ENCODE measurements at regions not wholly inside any gene's neighbourhood (a gene's known extent, or its start where the extent isn't known, plus 50 kb on each side); places are given as distances from the start of the nearest gene placed in this dataset.

DNA sequence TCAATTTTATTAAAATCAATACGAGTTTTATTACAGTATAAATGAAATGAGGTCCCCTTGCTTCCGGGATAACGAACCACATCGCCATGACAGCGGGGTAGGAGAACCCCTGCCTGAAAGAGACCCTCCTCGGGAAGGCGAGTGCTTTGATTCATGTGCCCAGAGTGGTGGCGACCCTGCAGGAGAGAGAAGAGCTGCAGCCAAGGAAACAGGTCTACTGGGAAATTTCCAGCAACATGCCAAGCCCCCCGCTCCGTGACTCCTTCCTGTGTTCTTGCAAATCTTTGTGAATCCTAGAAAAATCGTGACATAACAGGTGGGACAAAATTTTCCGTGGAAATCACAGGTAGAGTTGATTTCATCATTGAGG lies 162.5 kb downstream of the WSCD1 start:
- no TSS peak for BruUV-seq (replicated peaks)
- CTCF ChIA-PET = interaction anchor here (0.8 kb wide), 1 partner anchor 161 kb away, joined by 3 read pairs; no protein-coding TSS in a partner anchor

More for the DNA sequence above, 162.5 kb downstream of the WSCD1 start:
- H3K27ac ChIP-seq (ENCODE audit: insufficient read depth, low read depth, low read length) = peak overlapping the region; percentile 72
- dilution Hi-C loops (cut with MboI; ENCODE audit: extremely low pct_ligation_motif_present, low sequenced_read_pairs) (no loop called here), intact Hi-C loops (cut with micrococcal nuclease) (loop anchor here (2.0 to 5.0 kb wide), 2 partner anchors 42 to 55 kb away; no protein-coding TSS in a partner anchor)
- peaks cover 15% of the 10 kb centered on the region for H3K4me1 ChIP-seq (ENCODE audit: control insufficient read depth, extremely low read depth, insufficient read depth, low read length)
- H3K9me3 ChIP-seq (replicated peaks; ENCODE audit: control insufficient read depth, insufficient read depth, low read length) = no peaks in the 10 kb centered on the region
- H3K4me2 ChIP-seq (ENCODE audit: insufficient read depth, low read length) = peak overlapping the region; percentile 59
- no peaks in the 10 kb centered on the region for H3K9me1 ChIP-seq (replicated peaks; ENCODE audit: control insufficient read depth, extremely low read depth, insufficient read depth, low read length)
- no peaks in the 10 kb centered on the region for H3K79me2 ChIP-seq (ENCODE audit: control insufficient read depth, insufficient read depth, low read length)
- no peak overlapping the region for H3K4me3 ChIP-seq (replicated peaks in 1 of 3; ENCODE audit: insufficient read depth in 1 of 3, low read depth in 1 of 3, low read length in 3 of 3)
- H3K27me3 ChIP-seq (ENCODE audit: control insufficient read depth in 2 of 2, insufficient read depth in 2 of 2, low read length in 2 of 2) = no peaks in the 10 kb centered on the region
- no peaks in the 10 kb centered on the region for H4K20me1 ChIP-seq (replicated peaks; ENCODE audit: control insufficient read depth, extremely low read depth, insufficient read depth, low read length)
- H3K36me3 ChIP-seq (ENCODE audit: control insufficient read depth in 2 of 2, extremely low read depth in 1 of 2, insufficient read depth in 2 of 2, low read length in 2 of 2) = no peaks in the 10 kb centered on the region
- POLR2A ChIA-PET = no interaction called here
- no peak for DNase-seq (ENCODE audit: low read depth, low spot score)
- H2AFZ ChIP-seq (ENCODE audit: low read depth, low read length) = no peak overlapping the region
- TF ChIP-seq POLR2AphosphoS5 (IDR thresholded peaks at IDR 0.05; ENCODE audit: insufficient read depth, low read depth, low read length) (no peak), EZH2 (IDR thresholded peaks at IDR 0.05; ENCODE audit: borderline replicate concordance, low read depth, low read length, severe bottlenecking) (no peak), POLR2A (IDR thresholded peaks at IDR 0.05; ENCODE audit: low read depth, low read length) (no peak), FOS (IDR thresholded peaks at IDR 0.05; ENCODE audit: borderline replicate concordance, insufficient read depth, low read length) (no peak), GATA2 (IDR thresholded peaks at IDR 0.05; ENCODE audit: insufficient read depth, insufficient read length, low read depth, low read length) (no peak), JUN (IDR thresholded peaks at IDR 0.05; ENCODE audit: borderline replicate concordance, insufficient read depth, insufficient read length, low read depth) (no peak), MYC (IDR thresholded peaks at IDR 0.05; ENCODE audit: low read depth, low read length) (no peak)
- TF ChIP-seq, protein P1, sequence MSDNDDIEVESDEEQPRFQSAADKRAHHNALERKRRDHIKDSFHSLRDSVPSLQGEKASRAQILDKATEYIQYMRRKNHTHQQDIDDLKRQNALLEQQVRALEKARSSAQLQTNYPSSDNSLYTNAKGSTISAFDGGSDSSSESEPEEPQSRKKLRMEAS (IDR thresholded peaks at IDR 0.05; ENCODE audit: insufficient read depth, insufficient read length) = no peak
- TF ChIP-seq, protein P2, sequence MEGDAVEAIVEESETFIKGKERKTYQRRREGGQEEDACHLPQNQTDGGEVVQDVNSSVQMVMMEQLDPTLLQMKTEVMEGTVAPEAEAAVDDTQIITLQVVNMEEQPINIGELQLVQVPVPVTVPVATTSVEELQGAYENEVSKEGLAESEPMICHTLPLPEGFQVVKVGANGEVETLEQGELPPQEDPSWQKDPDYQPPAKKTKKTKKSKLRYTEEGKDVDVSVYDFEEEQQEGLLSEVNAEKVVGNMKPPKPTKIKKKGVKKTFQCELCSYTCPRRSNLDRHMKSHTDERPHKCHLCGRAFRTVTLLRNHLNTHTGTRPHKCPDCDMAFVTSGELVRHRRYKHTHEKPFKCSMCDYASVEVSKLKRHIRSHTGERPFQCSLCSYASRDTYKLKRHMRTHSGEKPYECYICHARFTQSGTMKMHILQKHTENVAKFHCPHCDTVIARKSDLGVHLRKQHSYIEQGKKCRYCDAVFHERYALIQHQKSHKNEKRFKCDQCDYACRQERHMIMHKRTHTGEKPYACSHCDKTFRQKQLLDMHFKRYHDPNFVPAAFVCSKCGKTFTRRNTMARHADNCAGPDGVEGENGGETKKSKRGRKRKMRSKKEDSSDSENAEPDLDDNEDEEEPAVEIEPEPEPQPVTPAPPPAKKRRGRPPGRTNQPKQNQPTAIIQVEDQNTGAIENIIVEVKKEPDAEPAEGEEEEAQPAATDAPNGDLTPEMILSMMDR (IDR thresholded peaks at IDR 0.05; ENCODE audit: extremely low read depth in 1 of 2, insufficient read depth in 1 of 2, low read depth in 1 of 2, low read length in 2 of 2) = no peak
- FAIRE-seq = no peak
- H3K9ac ChIP-seq (replicated peaks; ENCODE audit: extremely low read depth, insufficient read depth, low read length) = no peak overlapping the region
